ENCODE measurements at regions not wholly inside any gene's neighbourhood (a gene's known extent, or its start where the extent isn't known, plus 50 kb on each side); places are given as distances from the start of the nearest gene placed in this dataset.
"Not testable (repeated sequence)": the region's sequence is repeated elsewhere in the genome, so short reads cannot be mapped to it uniquely, and the experiment has no call there.

DNA sequence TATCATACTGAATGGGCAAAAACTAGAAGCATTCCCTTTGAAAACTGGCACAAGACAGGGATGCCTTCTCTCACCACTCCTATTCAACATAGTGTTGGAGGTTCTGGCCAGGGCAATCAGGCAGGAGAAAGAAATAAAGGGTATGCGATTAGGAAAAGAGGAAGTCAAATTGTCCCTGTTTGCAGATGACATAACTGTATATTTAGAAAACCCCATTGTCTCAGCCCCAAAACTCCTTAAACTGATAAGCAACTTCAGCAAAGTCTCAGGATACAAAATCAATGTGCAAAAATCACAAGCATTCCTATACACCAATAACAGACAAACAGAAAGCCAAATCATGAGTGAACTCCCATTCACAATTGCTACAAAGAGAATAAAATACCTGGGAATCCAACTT, 52.5 kb upstream of the CCDC71L start:
- not testable (repeated sequence) for DNase-seq

DNA sequence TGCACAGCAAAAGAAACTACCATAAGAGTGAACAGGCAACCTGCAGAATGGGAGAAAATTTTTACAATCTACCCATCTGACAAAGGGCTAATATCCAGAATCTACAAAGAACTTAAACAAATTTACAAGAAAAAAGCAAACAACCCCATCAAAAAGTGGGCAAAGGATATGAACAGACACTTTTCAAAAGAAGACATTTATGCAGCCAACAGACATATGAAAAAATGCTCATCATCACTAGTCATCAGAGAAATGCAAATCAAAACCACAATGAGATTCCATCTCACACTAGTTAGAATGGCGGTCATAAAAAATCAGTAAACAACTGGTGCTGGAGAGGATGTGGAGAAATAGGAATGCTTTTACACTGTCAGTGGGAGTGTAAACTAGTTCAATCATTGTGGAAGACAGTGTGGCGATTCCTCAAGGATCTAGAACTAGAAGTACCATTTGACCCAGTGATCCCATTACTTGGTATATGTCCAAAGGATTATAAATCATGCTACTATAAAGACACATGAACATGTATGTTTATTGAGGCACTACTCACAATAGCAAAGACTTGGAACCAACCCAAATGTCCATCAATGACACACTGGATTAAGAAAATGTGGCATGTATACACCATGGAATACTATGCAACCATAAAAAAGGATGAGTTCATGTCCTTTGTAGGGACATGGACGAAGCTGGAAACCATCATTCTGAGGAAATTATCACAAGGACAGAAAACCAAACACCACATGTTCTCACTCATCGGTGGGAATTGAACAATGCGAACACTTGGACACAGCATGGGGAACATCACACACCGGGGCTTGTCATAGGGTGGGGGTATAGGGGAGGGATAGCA, 53.9 kb upstream of the CCDC71L start:
- DNase-seq, result not testable (repeated sequence)

DNA sequence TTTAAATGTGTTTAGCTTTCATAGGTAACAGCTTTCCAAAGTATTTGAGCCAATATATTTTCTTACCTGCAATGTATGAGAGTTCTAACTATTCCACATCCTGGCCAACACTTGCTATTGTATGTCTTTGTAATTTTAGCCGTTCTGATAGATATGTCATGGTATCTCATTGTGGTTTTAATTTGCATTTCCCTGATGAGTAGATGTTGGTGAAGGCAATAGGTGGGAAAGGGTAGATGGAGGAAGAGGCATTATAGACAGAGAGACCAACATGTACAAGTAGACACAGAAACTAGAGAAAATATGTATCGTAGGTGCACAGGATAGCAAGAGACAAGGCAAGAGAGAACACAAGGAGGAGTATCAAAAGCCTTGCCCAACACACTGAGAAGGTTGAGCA, 54.8 kb upstream of the CCDC71L start:
- DNase-seq, result no peak

DNA sequence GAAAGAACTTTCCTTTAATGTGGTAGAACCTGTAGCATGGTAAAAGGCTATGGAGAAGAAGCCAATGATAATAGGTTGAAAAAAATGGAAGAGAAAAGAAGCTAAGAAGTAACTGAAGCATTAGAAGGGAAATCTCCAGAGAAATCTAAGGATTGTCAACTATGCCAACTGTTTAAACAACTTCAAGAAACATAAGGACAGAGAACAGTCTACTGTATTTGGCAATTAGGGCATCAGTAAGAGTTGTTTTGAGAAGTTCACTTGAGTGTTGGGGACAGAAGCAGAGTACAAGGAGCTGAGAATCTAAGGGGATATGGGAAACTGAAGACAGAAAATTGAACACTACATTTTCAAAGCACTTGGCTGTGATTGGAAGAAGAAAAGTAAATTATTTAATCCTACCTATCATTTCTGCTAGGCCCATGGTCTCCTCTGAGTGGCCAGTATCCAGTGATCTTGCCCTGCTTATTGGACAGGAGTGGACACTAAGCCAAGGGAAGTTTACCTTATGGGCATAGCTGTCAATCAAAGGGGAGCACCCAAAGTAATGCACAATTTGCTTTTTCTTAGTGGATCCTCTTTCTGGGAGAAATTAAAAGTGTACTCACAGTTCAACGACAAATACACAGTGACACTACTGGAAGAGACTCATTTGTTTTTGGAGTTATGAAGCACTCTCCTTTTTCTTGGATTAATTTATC, 56.4 kb upstream of the CCDC71L start:
- no peak for DNase-seq

DNA sequence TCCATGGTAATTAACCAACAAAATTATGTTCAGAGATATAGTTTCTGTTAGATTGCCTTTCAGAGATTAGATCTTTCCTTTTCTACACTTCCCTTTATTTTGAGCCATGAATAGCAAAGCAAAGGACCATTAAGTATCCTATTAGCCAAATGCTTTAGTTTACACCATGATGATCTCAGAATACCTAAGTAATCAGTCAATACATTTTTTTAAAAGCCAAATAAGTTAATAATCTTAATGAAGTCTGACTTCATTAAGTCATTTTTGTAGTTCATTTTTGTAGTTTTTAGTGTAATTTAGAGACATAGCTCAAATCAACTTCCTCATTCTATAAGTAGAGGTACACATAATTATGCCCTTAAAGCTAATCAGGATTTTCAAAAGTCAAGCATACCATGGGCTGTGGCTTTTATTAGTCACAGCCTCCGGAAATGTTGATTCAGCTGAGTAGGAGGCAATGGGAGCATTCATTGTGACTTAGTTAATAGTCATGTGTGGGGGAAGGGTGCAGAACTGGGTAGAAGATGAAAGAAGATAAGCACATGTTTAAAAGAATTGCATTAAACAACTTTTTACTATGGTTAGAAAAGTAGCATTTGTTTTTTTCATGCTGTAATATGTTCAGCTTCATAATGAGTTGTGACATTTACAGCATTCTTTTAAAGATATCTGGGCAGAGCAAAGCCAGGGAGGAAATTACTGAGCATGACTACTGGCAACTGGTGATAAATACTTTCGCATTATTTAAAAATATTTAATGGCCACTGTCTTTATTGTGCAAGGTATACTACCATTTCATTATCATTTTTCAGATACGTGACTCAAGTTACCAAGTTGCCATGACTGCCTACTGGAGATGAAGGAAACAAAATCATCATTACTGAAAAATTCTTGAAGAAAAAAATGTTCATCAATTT, 57.3 kb upstream of the CCDC71L start:
- no peak for DNase-seq

DNA sequence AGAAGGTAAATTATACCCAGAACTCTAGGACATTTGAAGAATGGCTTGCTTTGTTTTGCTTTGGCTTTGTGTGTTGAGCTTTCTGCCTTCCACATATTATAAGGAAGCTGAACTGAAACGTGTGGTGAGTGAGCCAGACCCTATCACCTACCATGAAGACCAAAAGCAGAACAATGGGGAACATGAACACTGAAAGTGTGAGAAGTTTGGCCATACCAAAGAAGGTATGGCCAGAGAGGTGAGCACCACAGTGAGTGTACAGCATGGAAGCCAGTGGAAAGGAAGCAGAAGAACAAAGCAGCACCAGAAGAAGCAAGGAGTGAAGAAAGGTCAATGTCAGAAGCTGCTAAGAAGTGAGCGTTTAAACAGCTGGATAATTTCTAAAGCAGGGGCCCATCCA, 59.7 kb upstream of the CCDC71L start:
- DNase-seq, result no peak

DNA sequence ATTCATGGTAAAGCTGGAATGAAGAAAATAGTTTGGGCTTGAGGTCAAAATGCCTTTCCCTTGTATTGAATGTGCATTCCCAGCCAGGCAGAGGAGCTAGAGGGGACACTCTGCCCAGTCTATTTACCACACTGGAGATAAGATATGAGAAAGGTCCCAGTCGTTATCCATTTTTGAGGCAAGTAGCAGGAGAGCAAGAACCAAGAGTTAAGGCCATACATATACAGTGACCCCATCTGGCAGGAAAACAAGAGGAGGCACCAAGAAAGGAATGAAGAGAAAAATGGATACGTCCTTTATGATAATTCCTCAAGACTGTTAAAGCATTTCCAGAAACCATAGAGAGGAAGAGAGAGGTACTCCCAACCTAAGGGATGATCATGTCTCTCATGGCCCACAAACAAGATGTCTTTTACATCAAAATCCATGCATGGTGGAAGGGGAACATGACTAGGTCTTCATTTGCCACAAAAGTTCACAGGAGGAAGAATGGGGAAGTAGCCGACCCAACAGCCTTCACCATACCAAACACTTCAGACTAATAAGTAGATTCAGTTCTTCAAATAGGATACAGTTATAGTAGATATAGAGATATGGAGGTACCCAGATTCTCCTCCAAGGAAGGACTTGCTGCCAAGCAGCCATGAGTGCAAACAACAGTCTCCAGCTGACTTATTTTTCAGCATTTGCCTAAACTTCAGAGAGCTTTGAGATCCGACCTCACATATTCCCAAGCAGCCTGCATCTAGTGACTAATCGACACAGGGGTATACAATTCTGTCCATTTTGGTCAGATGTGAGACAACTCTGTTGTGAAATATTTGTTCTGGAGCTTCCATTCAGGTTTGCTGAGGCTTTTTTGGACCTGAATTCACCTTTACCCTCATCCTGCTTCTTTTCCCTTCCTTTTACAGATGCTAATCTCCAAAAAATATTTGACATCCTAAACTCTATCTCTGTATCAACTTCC, 61.1 kb upstream of the CCDC71L start:
- no peak for DNase-seq

DNA sequence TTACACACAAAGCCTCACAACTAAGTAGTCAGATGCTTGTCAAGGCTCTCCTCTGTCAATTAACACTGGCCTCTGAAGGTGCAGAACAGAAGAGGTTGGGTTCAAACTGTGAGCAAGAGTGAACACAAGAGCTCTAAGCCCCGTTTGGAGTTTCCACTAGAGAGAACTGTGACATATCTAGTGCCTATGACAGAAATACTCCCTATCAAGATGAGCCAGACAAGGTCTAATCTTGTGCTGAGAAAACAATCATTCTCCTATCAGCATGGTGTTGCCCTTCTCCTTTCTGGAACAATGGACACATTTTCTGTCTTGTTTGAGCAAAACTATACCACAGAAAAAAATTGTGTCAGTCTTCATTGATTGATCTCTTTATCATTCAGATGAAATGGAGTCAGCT, 62.4 kb upstream of the CCDC71L start:
- no peak for DNase-seq

DNA sequence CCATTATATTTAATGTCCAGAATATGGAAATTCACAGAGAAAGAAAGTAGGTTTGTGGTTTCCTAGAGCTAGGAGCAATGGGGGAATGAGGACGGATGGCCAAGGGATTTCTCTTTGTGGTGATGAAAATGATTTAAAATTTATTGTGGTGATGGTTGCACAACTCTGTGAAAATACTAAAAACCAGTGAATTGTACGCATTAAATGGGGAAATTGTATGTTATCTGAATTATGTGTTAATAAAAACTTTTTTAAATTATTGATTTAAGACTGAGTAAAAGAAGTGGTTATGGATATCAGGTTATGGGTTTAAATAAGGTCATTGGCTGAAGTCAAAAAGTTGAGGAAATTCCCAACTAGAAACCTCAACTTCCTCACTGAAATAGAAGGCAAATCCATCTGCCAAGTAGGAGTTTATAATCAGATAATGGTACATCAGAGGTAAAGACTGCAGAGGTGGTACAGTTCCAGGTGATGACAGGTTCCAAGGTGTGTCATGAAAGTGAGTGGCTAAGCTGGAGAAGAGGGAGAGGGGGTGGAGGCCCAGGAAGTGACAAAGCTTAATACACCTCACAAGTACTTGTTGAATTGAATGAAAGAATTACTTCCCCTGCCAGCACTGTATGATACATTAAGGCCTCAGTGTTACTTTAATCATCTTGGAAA, 68.9 kb upstream of the CCDC71L start:
- no peak for DNase-seq

DNA sequence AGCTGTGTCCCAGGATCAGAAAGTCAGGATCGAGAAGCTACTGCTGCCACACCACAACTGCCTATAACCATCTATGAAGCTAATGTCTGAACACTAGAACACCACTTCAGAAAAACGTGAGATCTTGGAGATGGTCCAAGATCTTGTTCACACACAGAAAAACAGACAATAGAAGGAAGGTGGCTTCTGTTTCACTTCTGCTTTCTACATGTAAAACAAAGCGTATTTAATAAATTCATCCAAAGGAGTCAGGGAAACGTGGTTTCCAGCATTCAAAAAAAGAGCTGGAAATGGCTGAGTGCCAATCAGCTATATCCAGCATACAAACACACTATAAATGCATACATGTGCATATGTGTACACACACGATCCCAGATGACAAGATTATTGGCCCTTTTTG, 70.2 kb upstream of the CCDC71L start:
- DNase-seq, result no peak

DNA sequence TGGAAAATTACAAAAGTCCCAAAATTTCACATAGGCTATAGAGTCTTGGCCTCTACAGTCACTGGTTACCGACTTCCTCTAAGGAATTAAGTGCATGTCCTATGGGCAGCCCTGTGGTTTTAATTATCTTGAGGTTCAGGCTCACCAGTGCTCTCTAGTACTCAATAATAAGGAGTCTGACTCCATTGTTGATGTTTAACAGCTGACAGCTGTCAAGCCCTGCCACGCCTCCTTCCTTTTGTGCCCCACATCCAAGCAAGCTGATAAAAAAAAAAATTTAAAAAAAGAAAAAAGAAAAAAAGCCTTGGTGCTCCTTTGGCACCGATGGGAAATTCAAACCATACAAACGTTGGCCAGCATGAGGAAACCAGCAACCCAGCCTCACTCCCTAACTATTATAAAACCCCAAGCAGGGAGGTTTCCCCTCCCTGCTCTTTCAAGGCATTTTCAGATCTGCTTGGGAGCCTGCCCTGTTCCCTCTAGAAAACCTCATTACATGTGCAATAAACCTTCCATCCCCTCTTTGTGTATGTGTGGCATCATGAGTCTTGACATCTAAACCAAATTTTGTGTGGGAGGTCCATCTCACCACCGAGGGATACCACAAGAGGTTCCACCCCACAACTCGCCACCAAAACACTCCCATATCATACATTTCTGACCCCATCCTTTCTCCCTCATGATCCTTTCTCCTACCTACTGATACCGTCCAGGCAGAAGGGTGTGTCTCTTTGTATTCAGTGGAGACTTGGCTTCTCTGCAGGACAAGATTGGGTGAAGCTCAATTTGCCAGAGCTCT, 70.9 kb upstream of the CCDC71L start:
- DNase-seq, result no peak

DNA sequence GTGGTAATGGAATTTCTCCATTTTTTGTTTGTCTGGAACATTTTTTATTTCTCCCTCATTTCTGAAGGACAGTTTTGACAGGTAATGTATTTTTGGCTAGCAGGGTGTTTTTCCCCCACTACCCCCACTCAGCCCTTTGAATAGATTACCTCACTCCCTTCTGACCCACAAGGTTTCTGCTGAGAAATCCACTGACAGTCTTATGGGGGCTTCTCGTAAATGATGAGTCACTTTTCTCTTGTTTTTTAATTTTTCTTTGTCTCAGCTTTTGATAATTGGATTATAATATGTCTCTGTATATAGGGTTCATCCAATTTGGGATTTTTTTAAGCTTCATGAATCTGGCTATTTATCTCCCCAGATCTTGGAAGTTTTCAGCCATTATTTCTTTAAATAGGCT, 74.7 kb upstream of the CCDC71L start:
- DNase-seq, result no peak

DNA sequence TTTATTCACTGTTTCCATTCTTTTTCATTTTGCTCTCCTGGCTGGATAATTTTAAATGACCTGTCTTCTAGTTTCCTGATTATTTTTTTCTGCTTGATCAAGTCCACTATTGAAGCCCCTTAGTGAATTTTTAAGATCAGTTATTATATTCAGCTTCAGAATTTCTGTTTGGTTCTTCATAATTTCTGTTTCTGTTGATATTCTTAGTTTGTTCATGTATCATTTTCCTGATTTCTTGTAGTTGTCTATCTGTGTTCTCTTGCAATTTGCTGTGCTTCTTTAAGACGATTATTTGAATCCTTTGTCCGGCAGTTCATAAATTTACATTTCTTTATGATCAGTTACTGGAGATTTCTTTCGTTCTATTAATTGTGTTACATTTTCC, 75.2 kb upstream of the CCDC71L start:
- DNase-seq, result no peak

DNA sequence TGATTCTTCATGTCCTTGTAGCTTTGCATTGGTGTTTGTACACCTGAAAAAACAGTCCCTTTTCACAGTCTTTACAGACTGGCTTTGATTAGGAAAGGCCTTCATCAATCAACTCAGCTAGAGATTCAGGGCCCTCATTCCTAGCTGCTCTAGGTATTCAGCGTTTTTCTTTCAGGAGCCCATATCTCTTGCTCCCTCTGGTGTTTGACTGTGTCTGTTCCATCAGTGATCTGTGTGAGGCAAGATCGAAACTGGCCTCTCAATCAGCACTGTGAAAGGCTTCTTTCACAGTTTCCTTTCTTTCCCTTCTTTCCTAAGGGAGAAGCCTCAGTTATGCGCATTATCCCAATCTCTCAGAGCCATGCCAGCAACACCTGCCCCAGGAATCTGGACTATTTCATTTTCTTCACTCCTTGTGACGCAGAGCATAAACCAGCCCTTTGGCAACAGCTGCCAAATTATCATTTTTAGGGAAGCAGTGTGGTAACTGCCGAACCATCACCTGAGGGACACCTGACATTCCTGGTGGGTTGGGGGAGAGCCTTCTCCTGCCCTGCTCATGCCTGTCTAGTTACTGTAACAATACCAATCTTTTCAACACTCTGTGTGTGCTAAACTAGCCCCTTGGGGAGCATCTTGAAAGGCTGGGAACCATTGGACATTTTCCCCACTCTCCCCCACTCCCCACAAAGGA, 75.7 kb upstream of the CCDC71L start:
- no peak for DNase-seq

DNA sequence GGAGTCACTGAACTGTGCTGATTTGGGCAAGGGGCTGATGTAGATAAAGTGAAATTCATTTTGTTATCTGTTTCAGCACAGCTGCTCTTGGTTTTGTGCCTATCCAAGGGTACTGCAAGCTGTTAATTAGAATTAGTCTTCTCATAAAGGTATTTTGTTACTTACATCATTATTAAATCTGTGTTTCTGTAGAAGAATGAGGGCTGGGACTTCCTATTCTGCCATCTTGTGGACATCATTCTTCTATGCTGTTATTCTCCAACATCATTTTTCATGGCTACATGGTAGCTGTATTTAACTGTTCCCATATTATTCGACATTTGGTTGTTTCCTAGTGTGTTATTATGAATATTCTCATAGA, 76.2 kb upstream of the CCDC71L start:
- DNase-seq, result no peak

DNA sequence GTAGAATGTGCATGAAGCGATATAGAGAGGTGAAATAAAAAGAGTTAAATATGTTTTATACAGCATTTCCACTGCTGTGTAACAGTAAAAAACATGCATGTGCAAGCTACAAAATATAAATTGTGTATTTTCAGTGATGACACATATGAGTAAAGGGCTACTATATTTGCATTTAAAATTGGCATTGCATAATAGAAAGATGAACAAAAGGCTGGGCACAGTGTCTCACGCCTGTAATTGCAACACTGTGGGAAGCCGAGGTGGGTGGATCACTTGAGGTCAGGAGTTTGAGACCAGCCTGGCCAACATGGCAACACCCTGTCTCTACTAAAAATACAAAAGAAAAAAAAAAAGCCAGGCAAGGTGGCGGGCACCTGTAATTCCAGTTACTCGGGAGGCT, 79.8 kb upstream of the CCDC71L start:
- no peak for DNase-seq

DNA sequence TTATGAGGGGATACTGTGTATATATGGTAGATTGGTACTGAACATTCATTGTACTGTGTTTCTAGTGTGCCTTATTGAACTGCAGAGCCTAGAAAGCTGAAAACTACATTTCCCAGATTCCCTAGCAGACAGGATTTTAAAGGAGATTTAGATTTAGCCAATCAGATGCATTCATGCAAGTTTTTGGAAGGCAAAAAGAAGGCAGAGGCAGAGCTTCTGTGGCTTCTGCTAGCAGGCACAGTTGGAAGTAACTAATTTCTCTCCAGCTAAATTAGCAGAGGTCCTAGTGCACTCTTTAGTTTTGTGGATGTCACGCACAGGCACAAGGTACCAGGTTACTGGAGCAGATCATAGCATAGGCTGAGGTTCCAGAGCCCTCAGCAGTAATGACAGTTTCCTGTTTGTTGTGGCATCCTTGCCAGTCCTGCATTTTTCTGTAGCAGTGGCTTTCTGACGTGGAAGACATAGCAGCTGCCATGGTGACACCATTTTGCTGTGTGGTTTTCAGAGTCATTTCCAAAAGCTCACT, 83.7 kb upstream of the CCDC71L start:
- DNase-seq, result no peak

DNA sequence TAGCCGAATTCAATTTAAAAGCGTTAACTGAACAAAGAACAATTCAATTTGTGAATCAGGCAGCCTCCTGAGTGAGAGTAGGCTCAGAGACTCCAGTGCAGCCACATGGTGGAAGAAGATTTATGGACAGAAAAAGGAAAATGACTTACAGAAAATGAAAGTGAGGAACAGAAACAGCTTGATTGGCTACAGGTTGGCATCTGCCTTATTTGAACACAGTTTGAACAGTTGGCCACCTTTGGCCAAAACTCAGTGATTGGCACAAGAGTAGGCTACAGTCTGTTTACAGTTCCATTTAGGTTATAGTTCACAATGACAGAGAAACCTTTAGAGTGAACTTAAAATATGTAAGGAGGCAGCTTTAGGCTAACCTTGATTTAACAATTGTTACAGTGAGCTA, 86.3 kb upstream of the CCDC71L start:
- DNase-seq, result not testable (repeated sequence)

DNA sequence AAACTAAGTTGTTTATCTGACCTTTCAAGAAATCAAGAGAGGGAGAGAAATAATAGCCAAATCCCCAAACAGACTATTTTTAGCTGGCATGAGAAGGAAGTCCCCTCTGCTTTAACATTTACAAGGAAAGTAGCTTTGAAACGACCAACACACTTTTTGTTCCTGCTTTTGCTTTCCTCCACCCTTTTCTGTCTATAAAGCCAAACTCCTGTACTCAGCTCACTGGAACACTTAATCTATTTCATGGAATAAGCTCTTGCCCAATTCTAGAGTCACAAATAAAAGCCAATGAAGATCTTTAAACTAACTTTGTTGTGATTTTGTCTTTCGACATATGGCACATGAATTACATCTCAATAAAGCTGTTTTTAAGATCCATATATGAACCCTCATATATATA, 86.8 kb upstream of the CCDC71L start:
- DNase-seq, result no peak

DNA sequence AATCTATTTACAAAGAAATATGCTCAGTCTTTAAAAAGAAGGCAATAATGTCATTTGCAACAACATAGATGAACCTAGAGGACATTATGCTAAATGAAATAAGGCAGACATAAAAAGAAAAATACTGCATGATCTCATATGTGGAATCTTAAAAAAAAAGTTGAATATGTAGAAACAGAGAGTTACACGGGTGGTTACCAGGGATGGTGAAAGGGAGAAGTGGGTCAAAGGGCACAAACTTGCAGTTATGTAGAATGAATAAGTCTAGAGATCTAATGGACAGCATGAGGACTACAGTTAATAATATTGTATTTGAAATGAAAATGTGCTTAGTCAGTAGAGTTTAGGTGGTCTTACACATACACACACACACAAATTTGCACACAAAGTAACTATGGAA, 88.2 kb upstream of the CCDC71L start:
- DNase-seq, result no peak
